Fibroblast of upper back skin (primary cell): ENCODE measurements at regions not wholly inside any gene's neighbourhood (a gene's known extent, or its start where the extent isn't known, plus 50 kb on each side); places are given as distances from the start of the nearest gene placed in this dataset.
A peak's percentile ranks its signal among the peaks of the same experiment; 100 is the strongest.

ENCODE experiments used
- DNase-seq: peaks from one replicate; pipeline ENCODE4 v3.0.0-alpha.2; 2013

DNA sequence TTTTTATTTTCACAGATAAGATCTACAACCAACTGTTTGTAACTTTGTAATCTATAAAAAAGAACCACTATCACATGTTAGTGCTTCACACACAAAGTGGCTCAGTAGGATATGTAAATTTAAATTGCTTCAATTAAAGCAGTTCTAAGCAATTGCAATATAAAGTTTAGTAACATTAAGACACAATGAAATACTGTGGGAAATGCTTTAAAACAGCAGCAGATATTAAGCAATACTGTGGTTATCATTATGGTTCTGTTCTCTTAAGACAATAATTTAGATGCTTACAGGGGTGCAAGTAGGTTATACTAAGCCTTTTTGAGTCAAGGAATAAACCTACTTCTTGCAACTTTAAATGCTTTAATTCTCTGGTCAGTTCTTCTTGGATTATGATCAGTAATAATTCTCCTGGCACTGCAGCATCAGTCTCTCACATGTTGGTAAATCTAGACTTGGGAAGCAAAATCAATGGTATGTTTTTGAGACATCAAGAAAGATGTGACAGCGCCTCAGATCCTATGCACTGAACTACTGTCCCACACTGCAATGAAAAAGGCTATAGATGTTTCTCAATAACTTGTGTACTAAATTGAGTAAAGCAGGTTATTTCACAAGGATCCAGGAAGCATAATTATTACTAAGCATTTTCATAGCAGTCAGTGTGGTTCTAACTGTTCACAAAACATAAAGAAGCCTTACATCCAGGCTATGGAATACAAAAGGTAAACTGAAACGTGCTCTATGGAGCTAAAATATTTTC is 338.7 kb upstream of the PDE4D start:
- no peak for DNase-seq

GRCh38 chr5:60230456-60230855 is 336.9 kb upstream of the PDE4D start:
- DNase-seq, result no peak

DNA sequence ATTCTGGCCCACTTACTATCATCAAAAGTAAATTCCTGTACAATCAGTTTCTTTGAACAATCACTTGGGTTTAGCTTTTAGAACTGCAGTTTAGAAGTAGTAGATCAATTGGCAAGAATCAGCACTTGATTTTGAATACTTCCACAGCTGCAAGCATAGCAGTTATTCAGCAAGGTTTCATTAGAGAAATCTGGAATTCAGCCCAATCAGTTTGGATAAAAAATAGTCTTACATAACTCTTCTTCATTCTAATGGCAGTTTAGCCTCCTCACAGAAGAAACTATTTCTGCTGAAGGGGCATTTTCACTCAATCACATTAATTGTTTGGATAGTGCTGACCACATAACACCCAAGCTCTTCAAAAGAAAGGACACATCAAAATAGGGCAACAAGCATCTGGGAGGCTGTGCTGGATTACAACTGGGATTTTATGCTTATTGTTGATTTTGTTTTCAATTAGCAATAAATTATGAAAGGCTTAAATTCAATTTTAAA is 336.2 kb upstream of the PDE4D start:
- no peak for DNase-seq

DNA sequence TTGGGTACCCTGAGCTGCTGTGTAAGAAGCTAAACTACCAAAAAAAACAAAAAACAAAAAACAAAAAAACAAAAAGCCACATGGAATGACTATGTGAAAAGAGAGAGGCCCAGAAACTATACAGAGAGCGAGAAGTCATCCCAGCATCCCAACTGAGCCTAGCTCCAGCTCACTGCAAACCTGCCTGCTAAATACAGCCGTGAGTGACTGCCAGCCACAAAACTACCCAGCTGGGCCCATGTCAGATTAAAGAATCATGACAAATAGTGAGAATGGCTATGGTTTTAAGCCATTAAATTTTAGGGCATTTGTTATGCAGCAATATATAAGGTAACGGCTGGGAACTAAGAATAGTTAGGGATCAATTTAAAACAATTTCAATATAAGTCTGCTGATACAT is 335.1 kb upstream of the PDE4D start:
- DNase-seq, result no peak

GRCh38 chr5:60226128-60226527 is 332.6 kb upstream of the PDE4D start:
- no peak for DNase-seq

GRCh38 chr5:60223342-60223741 is 329.8 kb upstream of the PDE4D start:
- DNase-seq, result peak; percentile 11

GRCh38 chr5:60219921-60220320 is 326.4 kb upstream of the PDE4D start:
- no peak for DNase-seq

DNA sequence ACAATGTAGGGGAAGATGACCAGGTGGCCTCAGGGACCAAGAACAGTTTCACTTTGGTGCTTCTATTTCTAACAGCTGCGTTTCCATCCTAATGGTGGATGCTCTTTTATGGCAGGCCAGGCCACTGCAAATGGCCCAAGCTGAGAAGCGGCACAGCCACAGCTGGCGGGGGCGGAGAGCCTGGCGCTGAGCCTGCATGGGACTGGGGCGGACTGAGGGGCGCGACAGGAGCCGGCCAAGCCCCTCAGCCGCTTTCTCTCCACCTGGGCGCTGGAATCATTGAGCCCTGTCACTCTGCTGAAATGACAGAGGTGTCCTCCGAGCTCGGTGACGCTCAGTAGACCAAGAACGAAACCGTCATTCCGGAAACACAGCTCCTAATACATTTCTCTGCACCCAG is 317.3 kb upstream of the PDE4D start:
- no peak for DNase-seq

GRCh38 chr5:60209146-60209840 is 315.8 kb upstream of the PDE4D start:
- DNase-seq, result no peak

DNA sequence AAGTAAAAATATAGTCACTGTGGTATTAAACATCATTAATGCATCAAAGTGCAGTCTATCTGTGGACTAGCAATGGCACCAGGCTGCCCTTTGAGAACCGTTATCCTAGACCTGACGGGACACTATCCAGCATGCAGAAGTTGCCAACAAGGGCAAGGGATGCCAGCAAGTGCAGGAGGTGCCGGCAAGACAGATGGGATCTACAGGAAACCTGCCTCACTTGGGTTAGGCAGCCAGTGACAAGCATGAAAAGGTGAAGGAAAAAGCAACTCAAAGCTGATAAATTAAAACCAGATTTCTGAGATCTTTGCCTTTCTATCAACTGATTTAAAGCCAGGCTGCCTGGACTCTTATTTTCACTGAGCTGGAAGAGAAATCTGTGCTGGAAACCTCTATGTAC is 315.2 kb upstream of the PDE4D start:
- no peak for DNase-seq

DNA sequence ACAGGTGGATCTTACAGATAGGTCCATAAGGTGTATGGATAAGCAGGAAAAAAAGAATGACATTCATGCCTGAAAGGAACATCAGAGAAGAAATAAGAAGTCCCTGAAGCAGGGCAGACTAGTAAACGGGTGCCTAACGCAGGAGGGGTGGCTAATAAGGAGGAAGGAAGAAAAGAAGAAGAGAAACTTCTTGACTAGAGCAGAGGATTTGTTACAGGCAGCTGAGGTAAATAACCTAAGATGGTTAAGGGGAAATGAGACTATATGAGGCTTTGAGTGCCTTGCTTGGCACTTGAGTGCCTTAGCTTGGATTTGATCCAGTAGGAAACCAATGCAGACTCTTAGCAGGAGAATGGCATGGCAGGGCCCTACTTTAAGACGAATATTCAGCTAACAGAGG is 313.5 kb upstream of the PDE4D start:
- DNase-seq, result no peak

DNA sequence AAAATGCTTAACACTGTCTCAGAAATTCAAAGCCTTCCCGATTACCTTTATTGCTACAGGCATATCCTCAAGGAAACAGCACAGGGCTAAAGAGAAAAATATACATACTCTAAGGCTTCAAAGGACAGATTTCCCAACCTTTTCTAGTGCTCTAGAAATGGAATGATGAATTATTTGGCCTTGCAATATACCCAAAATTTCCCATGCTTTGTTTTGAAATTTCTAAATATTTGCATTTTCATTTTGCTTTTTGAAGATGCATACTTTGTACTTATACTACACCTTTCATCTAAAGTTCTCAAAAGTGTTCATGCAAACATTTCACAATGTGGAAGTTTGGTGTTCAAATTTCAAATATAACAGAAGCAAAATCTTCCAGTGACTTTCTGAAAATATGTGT is 312.7 kb upstream of the PDE4D start:
- no peak for DNase-seq

DNA sequence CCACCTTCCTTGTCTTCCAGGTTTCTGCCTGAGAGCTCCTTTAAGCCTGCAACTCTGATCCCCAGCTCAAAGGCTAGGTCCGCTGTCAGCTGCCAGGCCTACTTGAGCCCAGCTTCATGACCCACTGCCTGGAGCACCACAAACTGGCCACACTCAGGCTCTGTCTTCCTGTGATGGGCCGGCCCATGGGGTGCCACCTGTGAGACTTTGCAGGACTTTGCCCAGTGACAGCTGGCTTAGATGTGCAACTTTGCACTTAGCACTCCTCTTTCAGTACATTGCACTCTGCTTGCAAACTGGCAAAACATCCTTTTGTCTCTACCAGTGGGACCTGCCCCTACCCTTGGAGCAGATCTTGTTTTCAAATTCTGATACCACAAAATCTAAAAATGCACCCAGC is 311.5 kb upstream of the PDE4D start:
- no peak for DNase-seq

GRCh38 chr5:60196385-60197113 is 303.0 kb upstream of the PDE4D start:
- DNase-seq, result peak; percentile 99

DNA sequence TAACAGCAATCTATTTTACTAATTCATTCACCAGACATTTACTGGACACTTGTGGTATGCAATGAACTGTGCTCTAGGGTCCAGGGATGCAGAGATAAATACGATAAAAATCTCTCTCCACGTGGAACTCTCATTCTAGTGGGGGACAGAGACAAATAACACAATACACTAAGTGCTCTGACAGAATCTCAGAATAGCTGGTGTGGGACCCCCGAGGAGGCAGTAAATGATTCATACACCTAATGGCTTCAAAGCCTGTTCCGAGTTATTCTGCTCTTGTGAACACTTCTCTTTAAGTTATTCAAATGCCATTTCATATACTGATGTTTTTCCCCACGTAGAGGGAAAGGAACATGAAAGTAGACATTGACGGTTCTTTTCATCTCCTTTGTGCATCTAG is 302.0 kb upstream of the PDE4D start:
- no peak for DNase-seq

GRCh38 chr5:60195083-60195482 is 301.6 kb upstream of the PDE4D start:
- DNase-seq, result no peak

GRCh38 chr5:60185231-60186099 is 291.9 kb upstream of the PDE4D start:
- DNase-seq, result peak; percentile 13

- DNase-seq, result peak; percentile 58
Measured at GRCh38 chr5:60184606-60185005, 291.1 kb upstream of the PDE4D start.

DNA sequence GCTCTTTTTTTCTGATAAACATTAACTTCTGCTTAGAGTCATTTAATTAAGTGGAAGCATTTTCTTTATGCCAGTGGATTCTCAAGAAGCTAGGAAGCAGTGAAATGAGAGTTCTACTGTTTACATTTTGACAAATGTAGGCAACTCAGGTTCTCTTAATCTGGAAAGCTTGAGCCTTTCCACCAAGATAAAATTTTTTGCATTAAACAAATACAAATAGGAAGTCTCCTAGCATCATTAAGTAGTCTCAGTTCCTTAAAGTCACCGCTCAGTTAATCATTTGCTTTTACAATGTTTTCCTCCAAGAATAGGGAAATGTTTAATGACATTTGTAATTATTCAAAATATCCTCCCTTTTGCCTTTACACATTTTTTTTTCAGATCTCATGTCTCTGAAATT is 290.4 kb upstream of the PDE4D start:
- DNase-seq, result no peak

DNA sequence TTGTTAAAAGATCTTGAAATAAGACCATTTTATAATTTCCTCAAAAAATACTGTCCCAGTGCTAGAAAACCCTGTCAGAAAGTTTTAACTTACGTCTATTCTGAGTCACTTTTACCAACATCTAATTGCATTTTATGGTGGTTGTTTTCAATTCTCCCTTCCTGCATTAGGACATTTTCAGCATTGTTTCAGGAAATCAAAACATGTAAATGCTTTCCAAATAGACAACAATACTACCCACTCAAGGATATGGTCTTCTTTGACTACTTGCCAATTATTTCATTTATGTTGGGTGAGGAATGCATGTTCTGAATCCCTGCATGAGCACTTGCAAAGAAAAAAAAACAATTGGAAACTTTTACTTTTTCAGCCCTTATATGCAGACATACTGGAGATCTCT is 284.6 kb upstream of the PDE4D start:
- peak; percentile 56 for DNase-seq

DNA sequence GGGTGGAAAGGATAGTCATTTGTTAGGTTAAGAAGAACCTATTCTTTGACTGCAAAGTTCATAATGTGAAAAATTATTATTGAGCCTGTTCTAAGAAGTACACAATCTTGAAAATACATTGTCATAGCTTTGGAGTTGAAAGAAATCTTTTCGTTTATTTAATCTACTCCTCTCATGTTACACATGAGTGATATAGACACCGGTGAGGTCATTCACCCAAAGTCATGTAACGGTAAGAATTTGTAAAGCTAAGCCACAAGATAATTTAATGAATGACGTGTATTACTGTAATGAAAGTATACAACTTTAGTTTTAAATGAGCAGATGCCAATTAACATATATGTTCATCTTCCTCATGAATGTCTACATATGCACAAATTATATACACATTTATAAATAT is 284.1 kb upstream of the PDE4D start:
- peak; percentile 31 for DNase-seq

DNA sequence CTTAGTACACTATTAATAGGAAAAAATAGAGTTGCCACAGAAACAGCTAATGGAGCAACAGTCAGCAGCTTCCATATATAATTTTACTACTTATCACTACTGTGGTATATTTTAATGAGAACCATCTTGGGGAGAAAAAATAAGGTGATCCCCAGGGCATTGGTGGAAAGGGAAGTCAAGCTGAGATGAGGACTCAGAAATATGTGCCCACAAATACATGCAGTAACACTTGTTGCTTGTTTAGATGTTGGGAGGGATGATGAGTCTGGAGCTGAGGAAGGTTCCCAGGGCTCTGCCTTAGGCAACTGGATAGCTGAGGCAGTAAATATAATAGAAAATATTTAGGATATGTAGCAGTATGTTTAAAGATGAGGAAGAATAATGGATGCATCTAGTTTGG is 280.1 kb upstream of the PDE4D start:
- no peak for DNase-seq

GRCh38 chr5:60163762-60164161 is 270.2 kb upstream of the PDE4D start:
- peak; percentile 82 for DNase-seq
